MCF 10A (cell line): ENCODE measurements at regions not wholly inside any gene's neighbourhood (a gene's known extent, or its start where the extent isn't known, plus 50 kb on each side); places are given as distances from the start of the nearest gene placed in this dataset.

ENCODE experiments used
- BruUV-seq: library from RNA; stranded (reverse); fragments of 400-500 nt; replicated peaks from 2 replicates; lab custom pipeline; 2021; lab: Mats Ljungman, UMichigan
- CTCF ChIA-PET: fragments of 300-600 bp; sonication (Branson Sonifier 250); formaldehyde crosslinking; extraction: SDS; loops from one replicate; lab custom pipeline; 2021; ENCODE audit warnings: antibody characterized with exemption, inconsistent platforms; lab: Yijun Ruan, JAX
- POLR2A ChIA-PET: fragments of 300-600, 350-650 bp; sonication (Branson Sonifier 250); formaldehyde crosslinking; extraction: SDS; loops from one replicate; lab custom pipeline; 2020; ENCODE audit warnings: antibody characterized with exemption, inconsistent platforms; lab: Yijun Ruan, JAX
- DNase-seq: peaks from one replicate; pipeline ENCODE4 v3.0.0-alpha.2; 2018; ENCODE audit not compliant: unreplicated experiment
- H3K27ac Mint-ChIP-seq: one replicate; pipeline ENCODE4 v1.8.0; 2022; ENCODE audit warnings: mild to moderate bottlenecking, low read depth, mixed read lengths; ENCODE audit not compliant: unreplicated experiment
- H3K27me3 Mint-ChIP-seq: one replicate; pipeline ENCODE4 v1.8.0; 2022; ENCODE audit warnings: mixed read lengths; ENCODE audit not compliant: insufficient read depth, unreplicated experiment
- H3K36me3 Mint-ChIP-seq: one replicate; pipeline ENCODE4 v1.8.0; 2022; ENCODE audit warnings: mild to moderate bottlenecking, moderate library complexity, mixed read lengths; ENCODE audit not compliant: insufficient read depth, unreplicated experiment
- H3K4me1 Mint-ChIP-seq: one replicate; pipeline ENCODE4 v1.8.0; 2022; ENCODE audit warnings: mixed read lengths; ENCODE audit not compliant: insufficient read depth, unreplicated experiment
- H3K4me3 Mint-ChIP-seq: one replicate; pipeline ENCODE4 v1.8.0; 2022; ENCODE audit warnings: mild to moderate bottlenecking, moderate library complexity, mixed read lengths; ENCODE audit not compliant: unreplicated experiment
- H3K9me3 Mint-ChIP-seq: one replicate; pipeline ENCODE4 v1.8.0; 2022; ENCODE audit warnings: mixed read lengths; ENCODE audit not compliant: unreplicated experiment
- intact Hi-C: fragments of 100-400 bp; cut with micrococcal nuclease; formaldehyde crosslinking; loops from 2 replicates; pipeline ENCODE4 v1.14.1; 2022
- TF ChIP-seq, protein P1 (sequence below): fragments of 200-600 bp; IDR thresholded peaks from one replicate; pipeline ENCODE4 v1.8.0; 2022; ENCODE audit warnings: antibody characterized with exemption, mild to moderate bottlenecking; ENCODE audit not compliant: unreplicated experiment

DNA sequence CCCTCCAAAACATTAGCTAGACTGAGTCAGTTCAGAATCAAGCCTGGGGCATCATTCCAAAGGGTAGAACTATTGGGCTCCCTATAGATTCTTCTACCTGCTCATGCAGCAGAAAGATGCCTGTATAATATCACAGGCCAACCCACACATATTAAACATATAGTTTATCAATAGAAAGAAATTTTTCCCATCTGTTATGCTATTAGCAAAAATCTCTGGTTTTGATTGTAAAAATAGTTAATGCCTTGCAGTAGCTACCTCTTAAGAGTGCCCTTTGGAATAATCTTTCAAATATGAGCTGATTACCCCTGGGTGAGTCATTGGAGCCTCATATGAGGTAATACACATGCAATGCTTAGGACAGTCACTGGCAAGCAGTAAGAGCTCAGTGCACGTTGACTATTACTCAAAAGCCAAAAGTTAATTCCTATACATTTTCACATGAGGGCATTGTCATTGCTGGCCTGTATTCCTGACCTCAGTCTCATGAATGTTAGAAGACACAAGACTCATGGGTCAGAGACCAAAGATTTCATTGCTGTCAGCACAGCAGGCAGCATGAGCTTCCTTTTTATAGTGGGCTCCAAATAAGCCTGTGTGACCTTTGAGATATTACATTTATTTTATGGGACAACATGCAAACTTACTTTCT, 180.0 kb downstream of the FGFR2 start:
- peak; percentile 72 for DNase-seq
- Mint-ChIP-seq H3K36me3 (no peaks in the 10 kb centered on the region), H3K4me1 (peaks cover 26% of the 10 kb centered on the region), H3K9me3 (no peaks in the 10 kb centered on the region), H3K4me3 (no peak overlapping the region), H3K27me3 (no peaks in the 10 kb centered on the region), H3K27ac (peak overlapping the region; percentile 0)
- ChIA-PET POLR2A (interaction anchor here (0.6 to 1.0 kb wide), 4 partner anchors 23 to 397 kb away, joined by 3 to 4 read pairs (median 4); no protein-coding TSS in a partner anchor), CTCF (interaction anchor here (0.6 to 1.3 kb wide), 7 partner anchors 9 to 469 kb away, joined by 3 to 4 read pairs (median 3); no protein-coding TSS in a partner anchor)
- BruUV-seq = no TSS peak
- TF ChIP-seq, protein P1, sequence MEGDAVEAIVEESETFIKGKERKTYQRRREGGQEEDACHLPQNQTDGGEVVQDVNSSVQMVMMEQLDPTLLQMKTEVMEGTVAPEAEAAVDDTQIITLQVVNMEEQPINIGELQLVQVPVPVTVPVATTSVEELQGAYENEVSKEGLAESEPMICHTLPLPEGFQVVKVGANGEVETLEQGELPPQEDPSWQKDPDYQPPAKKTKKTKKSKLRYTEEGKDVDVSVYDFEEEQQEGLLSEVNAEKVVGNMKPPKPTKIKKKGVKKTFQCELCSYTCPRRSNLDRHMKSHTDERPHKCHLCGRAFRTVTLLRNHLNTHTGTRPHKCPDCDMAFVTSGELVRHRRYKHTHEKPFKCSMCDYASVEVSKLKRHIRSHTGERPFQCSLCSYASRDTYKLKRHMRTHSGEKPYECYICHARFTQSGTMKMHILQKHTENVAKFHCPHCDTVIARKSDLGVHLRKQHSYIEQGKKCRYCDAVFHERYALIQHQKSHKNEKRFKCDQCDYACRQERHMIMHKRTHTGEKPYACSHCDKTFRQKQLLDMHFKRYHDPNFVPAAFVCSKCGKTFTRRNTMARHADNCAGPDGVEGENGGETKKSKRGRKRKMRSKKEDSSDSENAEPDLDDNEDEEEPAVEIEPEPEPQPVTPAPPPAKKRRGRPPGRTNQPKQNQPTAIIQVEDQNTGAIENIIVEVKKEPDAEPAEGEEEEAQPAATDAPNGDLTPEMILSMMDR = no peak
- intact Hi-C loops = loop anchor here (5.0 kb wide), 2 partner anchors 39 to 91 kb away; no protein-coding TSS in a partner anchor

DNA sequence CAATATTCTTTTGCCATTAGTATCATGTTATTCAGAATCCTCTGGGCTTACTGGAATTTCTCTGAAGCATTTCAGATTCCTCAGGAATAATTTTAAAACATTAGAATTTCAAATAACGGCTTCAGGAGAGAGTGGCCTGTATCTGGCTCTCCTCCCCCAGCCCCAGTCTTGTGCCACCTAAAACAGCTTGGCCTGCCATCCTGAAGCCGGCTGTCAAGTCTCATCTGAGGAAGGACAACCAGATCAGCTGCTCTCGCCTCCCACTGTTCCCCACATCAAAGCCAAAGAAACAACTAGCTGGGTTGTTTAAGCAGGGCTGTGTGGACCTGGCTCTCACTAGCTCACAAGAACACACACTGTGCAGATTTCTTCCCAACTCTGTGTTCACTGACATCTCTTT, 178.2 kb downstream of the FGFR2 start:
- H3K36me3 Mint-ChIP-seq = no peaks in the 10 kb centered on the region
- peaks cover 22% of the 10 kb centered on the region for H3K4me1 Mint-ChIP-seq
- TF ChIP-seq, protein P1 = no peak
- no peaks in the 10 kb centered on the region for H3K27me3 Mint-ChIP-seq
- CTCF ChIA-PET = interaction anchor here (1.1 kb wide), 1 partner anchor 188 kb away, joined by 3 read pairs; no protein-coding TSS in a partner anchor
- no peak overlapping the region for H3K27ac Mint-ChIP-seq
- H3K9me3 Mint-ChIP-seq = no peaks in the 10 kb centered on the region
- no TSS peak for BruUV-seq
- POLR2A ChIA-PET = no interaction called here
- no peak for DNase-seq
- intact Hi-C loops = no loop called here
- H3K4me3 Mint-ChIP-seq = no peak overlapping the region

DNA sequence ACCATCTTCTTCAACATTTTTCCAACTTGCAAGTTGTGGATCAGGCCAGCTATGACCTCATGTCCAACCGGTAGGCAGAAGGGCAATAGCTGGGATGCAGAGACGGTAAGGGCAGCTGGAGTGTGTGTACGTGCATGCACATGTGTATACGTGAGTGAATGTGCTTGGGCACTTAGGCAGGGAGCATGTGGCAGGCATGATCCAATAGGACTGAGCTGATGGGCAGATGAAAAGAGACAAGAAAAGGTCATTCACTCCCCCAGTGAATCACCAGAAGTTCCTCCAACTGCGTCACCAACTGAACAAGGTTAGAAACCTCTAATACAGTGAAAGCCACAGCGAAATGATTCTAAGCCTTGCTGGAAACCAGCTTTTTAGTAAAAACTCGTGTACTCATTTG, 176.1 kb downstream of the FGFR2 start:
- BruUV-seq = no TSS peak

DNA sequence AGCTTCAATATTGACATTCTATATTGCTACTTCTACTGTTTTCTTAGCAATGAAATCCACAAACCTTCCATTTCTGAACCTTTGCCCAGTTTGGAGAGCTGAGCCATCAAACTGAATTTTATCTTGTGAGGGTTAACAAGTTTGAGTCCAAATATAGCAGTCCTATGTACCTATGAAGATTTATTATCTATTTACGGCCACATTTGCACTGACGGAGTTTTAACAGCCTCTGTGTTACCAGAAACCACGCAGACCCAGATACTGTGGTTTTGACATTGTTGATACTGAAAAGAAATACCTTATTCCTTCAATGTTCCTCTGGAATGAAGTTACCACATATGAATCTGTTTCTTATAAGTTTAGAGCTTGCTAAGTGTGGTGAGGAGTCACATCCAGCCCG, 172.6 kb downstream of the FGFR2 start:
- POLR2A ChIA-PET = no interaction called here
- Mint-ChIP-seq H3K27ac (no peak overlapping the region), H3K36me3 (no peaks in the 10 kb centered on the region), H3K4me1 (no peaks in the 10 kb centered on the region), H3K27me3 (no peaks in the 10 kb centered on the region), H3K4me3 (no peak overlapping the region), H3K9me3 (no peaks in the 10 kb centered on the region)
- no peak for DNase-seq
- intact Hi-C loops = no loop called here
- CTCF ChIA-PET = no interaction called here
- TF ChIP-seq, protein P1 = no peak
- BruUV-seq = no TSS peak

More for the DNA sequence above, 176.1 kb downstream of the FGFR2 start:
- peaks cover 16% of the 10 kb centered on the region for H3K4me1 Mint-ChIP-seq
- no peak overlapping the region for H3K27ac Mint-ChIP-seq
- no peak for DNase-seq
- H3K4me3 Mint-ChIP-seq = no peak overlapping the region
- TF ChIP-seq, protein P1 = no peak
- ChIA-PET CTCF (interaction anchor here (0.5 kb wide), 1 partner anchor 173 kb away, joined by 3 read pairs; no protein-coding TSS in a partner anchor), POLR2A (interaction anchor here (0.7 kb wide), 2 partner anchors 10 to 163 kb away, joined by 3 read pairs; no protein-coding TSS in a partner anchor)
- no peaks in the 10 kb centered on the region for H3K27me3 Mint-ChIP-seq
- intact Hi-C loops = no loop called here
- no peaks in the 10 kb centered on the region for H3K9me3 Mint-ChIP-seq
- no peaks in the 10 kb centered on the region for H3K36me3 Mint-ChIP-seq
